Endodermal cell (in vitro differentiated cells): ENCODE measurements at regions not wholly inside any gene's neighbourhood (a gene's known extent, or its start where the extent isn't known, plus 50 kb on each side); places are given as distances from the start of the nearest gene placed in this dataset.
"Not testable (repeated sequence)": the region's sequence is repeated elsewhere in the genome, so short reads cannot be mapped to it uniquely, and the experiment has no call there.

Experiments used
- DNase-seq: peaks from one replicate; pipeline ENCODE4 v3.0.0-alpha.2; 2017
- H3K27ac ChIP-seq: 2 replicates; pipeline ENCODE4 v1.5.1; 2013; ENCODE audit warnings: mild to moderate bottlenecking, low read depth, low read length, moderate library complexity
- H3K27me3 ChIP-seq: 2 replicates; pipeline ENCODE4 v1.6.1; 2013; ENCODE audit warnings: mild to moderate bottlenecking, low read length, moderate library complexity; ENCODE audit not compliant: insufficient read depth, control insufficient read depth, poor library complexity, severe bottlenecking
- H3K36me3 ChIP-seq: 2 replicates; pipeline ENCODE4 v1.7.0; 2013; ENCODE audit warnings: mild to moderate bottlenecking, low read length, moderate library complexity; ENCODE audit not compliant: control insufficient read depth, insufficient read depth
- H3K4me1 ChIP-seq: one replicate; pipeline ENCODE4 v1.7.0; 2013; ENCODE audit warnings: low read length; ENCODE audit not compliant: control insufficient read depth, insufficient read depth
- H3K4me3 ChIP-seq: 2 replicates; pipeline ENCODE4 v1.5.1; 2013; ENCODE audit warnings: mild to moderate bottlenecking, low read length, moderate library complexity
- H3K9ac ChIP-seq: 2 replicates; pipeline ENCODE4 v1.6.1; 2013; ENCODE audit warnings: mild to moderate bottlenecking, low read length, moderate library complexity; ENCODE audit not compliant: poor library complexity, severe bottlenecking; ENCODE audit errors: extremely low read depth
- H3K9me3 ChIP-seq: 2 replicates; pipeline ENCODE4 v1.6.1; 2013; ENCODE audit warnings: mild to moderate bottlenecking, low read length, moderate library complexity; ENCODE audit not compliant: control insufficient read depth
- H3K27ac Mint-ChIP-seq: 2 replicates; pipeline ENCODE4 v1.8.0; 2020; ENCODE audit warnings: mixed read lengths
- H3K27me3 Mint-ChIP-seq: 2 replicates; pipeline ENCODE4 v1.8.0; 2021; ENCODE audit warnings: mild to moderate bottlenecking, mixed read lengths; ENCODE audit not compliant: insufficient read depth
- H3K36me3 Mint-ChIP-seq: 2 replicates; pipeline ENCODE4 v1.8.0; 2020; ENCODE audit warnings: low read depth, mixed read lengths
- H3K4me1 Mint-ChIP-seq: 2 replicates; pipeline ENCODE4 v1.8.0; 2020; ENCODE audit warnings: mixed read lengths
- H3K4me3 Mint-ChIP-seq: 2 replicates; pipeline ENCODE4 v1.8.0; 2020; ENCODE audit warnings: mild to moderate bottlenecking, moderate library complexity, mixed read lengths
- H3K9me3 Mint-ChIP-seq: 2 replicates; pipeline ENCODE4 v1.8.0; 2020; ENCODE audit warnings: mild to moderate bottlenecking, mixed read lengths
- CTCF ChIP-seq: fragments of 200-600 bp; sonication (generic); conservative IDR thresholded peaks from 2 replicates; pipeline ENCODE4 v1.5.0; 2021; ENCODE audit warnings: antibody characterized with exemption, mild to moderate bottlenecking
- WGBS, 2 experiments: methylation state at CpG; one replicate each; pipeline versions ENCODE4 v1.1.5 to v1.1.7; 2013; ENCODE audit warnings: missing lambda C conversion rate in 2 of 2, mixed read lengths in 1 of 2; ENCODE audit not compliant: insufficient coverage in 1 of 2, insufficient read length in 1 of 2; 5-methylcytosine and 5-hydroxymethylcytosine counted together

GRCh38 chr12:38175538-38175937 is 141.0 kb upstream of the ALG10B start:
- H3K9me3 Mint-ChIP-seq: peaks cover 90% of the 10 kb centered on the region
- Histone ChIP-seq H3K9ac (no peak overlapping the region), H3K36me3 (no peaks in the 10 kb centered on the region), H3K27ac (no peak overlapping the region), H3K4me3 (no peak overlapping the region), H3K27me3 (no peaks in the 10 kb centered on the region), H3K9me3 (peaks cover 67% of the 10 kb centered on the region), H3K4me1 (no peaks in the 10 kb centered on the region)
- H3K27me3 Mint-ChIP-seq: no peaks in the 10 kb centered on the region
- no peak overlapping the region for H3K27ac Mint-ChIP-seq
- 92 to 100% methylated on average over 2 to 4 of the region's 4 CpGs for WGBS, 2 experiments
- no peaks in the 10 kb centered on the region for H3K36me3 Mint-ChIP-seq
- H3K4me3 Mint-ChIP-seq: no peak overlapping the region
- no peaks in the 10 kb centered on the region for H3K4me1 Mint-ChIP-seq
- TF ChIP-seq CTCF: no peak
- no peak for DNase-seq

GRCh38 chr12:38183617-38184016 is 133.0 kb upstream of the ALG10B start:
- H3K4me3 Mint-ChIP-seq, H3K4me3 ChIP-seq, H3K27ac Mint-ChIP-seq, H3K27me3 ChIP-seq, H3K4me1 Mint-ChIP-seq, H3K27me3 Mint-ChIP-seq, H3K27ac ChIP-seq, H3K36me3 ChIP-seq, H3K9ac ChIP-seq, DNase-seq, H3K36me3 Mint-ChIP-seq, H3K4me1 ChIP-seq: not testable (repeated sequence)
- peaks cover 59% of the 10 kb centered on the region for H3K9me3 ChIP-seq
- WGBS, 2 experiments: 67% methylated on average over 1 of the region's 1 CpG; no CpG with 5 or more reads in 1 of the 2 experiments
- H3K9me3 Mint-ChIP-seq: peaks cover 69% of the 10 kb centered on the region

- 73% methylated on average over 1 of the region's 1 CpG; no CpG with 5 or more reads in 1 of the 2 experiments for WGBS, 2 experiments
- H3K27me3 Mint-ChIP-seq: not testable (repeated sequence)
Observed at GRCh38 chr12:38197286-38197685, 119.3 kb upstream of the ALG10B start.

GRCh38 chr12:38201461-38202276 is 114.9 kb upstream of the ALG10B start:
- Mint-ChIP-seq H3K36me3 (no peaks in the 10 kb centered on the region), H3K4me3 (no peak overlapping the region), H3K4me1 (no peaks in the 10 kb centered on the region), H3K27ac (no peak overlapping the region), H3K9me3 (peaks cover 94% of the 10 kb centered on the region), H3K27me3 (no peaks in the 10 kb centered on the region)
- WGBS, 2 experiments: 88 to 90% methylated on average over 9 to 39 of the region's 41 CpGs
- H3K9ac ChIP-seq: no peak overlapping the region
- no peak overlapping the region for H3K27ac ChIP-seq
- H3K27me3 ChIP-seq: no peaks in the 10 kb centered on the region
- no peak for DNase-seq
- H3K4me1 ChIP-seq: no peaks in the 10 kb centered on the region
- H3K36me3 ChIP-seq: no peaks in the 10 kb centered on the region
- H3K4me3 ChIP-seq: no peak overlapping the region
- H3K9me3 ChIP-seq: peaks cover 12% of the 10 kb centered on the region
- no peak for TF ChIP-seq CTCF

More at GRCh38 chr12:38197286-38197685, 119.3 kb upstream of the ALG10B start:
- H3K36me3 ChIP-seq, DNase-seq, H3K4me1 ChIP-seq, H3K9ac ChIP-seq, H3K4me1 Mint-ChIP-seq, H3K36me3 Mint-ChIP-seq, H3K27me3 ChIP-seq, H3K4me3 ChIP-seq, H3K27ac ChIP-seq, H3K4me3 Mint-ChIP-seq, H3K27ac Mint-ChIP-seq: not testable (repeated sequence)
- peaks cover 88% of the 10 kb centered on the region for H3K9me3 Mint-ChIP-seq
- peaks cover 27% of the 10 kb centered on the region for H3K9me3 ChIP-seq
